Hematopoietic multipotent progenitor cell treated with erythropoietin and hydrocortisone succinate and interleukin-3 and kit ligand, for 15 days (in vitro differentiated cells): ENCODE measurements at regions not wholly inside any gene's neighbourhood (a gene's known extent, or its start where the extent isn't known, plus 50 kb on each side); places are given as distances from the start of the nearest gene placed in this dataset.

Source experiments
- DNase-seq: peaks from one replicate; pipeline ENCODE4 v3.0.0-alpha.2; 2015; ENCODE audit warnings: low spot score

DNA sequence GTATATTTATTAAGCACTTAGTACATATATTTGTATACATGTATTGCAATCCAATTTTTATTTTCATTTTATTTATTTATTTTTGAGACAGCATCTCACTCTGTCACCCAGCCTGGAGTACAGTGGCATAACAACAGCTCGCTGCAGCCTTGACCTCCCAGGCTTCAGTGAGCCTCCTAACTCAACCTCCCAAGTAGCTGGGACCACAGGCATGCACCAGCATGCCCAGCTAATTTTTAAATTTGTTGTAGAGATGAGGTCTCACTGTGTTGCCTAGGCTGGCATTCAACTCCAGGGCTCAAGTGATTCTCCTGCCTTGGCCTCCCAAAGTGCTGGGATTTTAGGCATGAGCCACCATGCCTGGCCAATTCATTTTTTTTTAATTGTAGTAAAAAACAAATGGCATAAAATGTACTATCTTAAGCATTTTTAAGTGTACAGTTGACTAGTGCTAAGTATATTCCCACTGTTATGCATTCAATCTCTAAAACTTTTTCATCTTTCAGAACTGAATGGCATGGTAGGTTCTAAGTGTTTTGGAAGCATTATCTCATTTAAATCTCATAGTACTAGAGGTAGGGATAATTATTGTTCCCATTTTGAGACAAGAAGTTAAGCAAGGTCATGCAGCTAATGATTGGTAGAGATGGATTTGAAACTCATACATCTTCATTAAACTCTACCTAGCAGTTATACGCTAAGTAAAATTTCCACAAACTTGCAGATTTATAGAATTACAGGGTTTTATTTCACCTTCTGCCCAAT, 264.0 kb upstream of the NFE2L3 start:
- no peak for DNase-seq

DNA sequence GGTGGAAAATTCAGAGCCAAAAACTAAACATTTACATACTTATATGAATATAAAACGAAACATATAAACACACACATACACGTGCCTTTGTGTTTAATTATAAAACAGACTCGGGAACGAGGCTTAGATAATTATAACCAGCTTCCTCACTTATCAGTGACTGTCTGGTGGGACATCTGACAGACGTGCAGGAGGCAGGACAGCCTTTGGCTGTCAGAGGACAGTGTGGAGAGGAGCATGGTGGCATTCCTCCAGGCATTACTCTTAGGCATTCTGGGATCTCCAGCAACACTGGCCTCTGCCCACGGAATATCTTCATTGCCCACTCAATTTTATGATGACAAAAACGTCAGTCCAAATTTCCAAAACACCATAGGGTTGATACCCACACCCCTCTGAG, 262.2 kb upstream of the NFE2L3 start:
- DNase-seq, result no peak

DNA sequence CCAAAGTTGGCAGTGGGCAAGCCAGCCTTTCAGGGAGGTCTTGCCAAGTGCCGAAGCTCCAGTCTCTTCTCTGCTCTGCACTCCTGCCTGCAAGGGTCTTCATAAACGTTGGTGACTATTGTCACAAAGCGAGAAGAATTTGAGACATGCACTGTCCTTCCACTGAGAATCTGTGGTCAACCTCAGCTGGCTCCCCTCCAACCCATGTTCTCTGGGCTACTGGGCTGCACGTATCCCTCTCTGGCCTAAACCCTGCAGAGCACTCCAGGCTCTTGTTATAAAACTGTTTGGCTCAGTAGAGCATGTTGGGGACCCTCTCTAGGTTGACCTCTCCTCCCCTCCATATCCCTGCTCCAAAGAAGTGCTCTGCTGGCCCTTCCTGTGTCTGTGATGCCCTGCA, 260.4 kb upstream of the NFE2L3 start:
- no peak for DNase-seq

DNA sequence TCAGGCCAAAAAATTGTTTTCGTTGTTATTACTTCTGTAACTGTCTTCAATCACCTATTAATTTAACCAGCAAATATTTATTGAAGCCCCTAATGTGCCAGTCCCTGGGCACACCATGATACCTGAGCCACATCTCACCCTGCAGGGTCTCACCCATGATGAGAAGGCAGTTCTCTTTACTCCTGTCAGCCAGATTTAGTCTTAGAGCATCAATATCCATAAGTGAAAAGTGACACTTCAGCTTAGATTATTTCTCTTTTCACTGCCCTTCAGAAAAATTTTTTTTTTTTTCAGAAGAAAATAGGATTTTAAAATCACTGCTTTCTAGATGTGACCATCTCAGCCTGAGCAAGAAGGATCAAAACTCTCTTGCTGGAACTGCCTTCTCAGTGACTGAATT, 258.6 kb upstream of the NFE2L3 start:
- DNase-seq, result no peak

DNA sequence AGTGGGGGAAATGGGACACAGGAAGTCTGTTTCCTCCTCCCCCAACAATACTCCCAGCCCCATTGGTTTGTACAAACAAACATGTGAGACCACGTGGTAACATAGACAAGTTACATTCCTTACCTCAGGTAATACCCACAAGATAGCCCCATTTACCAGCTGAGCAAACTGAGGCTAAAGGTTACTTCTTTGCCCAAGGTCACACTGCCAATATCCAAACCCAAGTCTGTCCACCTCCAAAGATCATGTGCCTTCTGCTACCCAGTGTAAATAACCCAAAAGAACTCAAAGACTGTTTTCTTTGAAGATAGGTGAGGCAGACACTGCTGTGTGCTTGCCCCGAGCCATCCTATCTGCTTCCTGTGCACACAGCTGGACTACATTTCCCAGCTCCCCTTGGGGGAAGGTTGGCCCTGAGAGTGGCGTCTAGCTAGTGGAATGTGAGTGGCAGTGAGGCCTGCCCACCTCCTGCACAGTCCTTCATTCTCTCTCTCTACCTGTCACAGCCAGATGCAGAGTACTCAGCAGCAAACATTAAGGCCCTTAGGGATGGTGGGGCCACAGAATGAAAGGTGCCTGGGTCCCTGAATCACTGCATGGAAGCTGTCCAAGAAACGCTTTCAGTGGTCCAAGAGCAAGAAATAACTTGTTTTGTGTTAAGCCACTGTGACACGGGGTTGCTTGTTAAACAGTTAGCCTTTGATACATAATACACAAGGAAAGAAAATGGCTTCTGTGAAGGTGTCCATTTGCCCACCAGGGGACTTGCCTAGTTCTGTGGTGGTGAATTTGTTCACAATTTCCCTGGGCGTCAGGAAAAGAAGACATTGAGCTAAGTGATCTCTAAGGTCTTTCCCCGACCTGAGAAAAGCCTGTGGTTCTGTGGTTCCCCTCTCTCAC, 257.7 kb upstream of the NFE2L3 start:
- DNase-seq, result peak; percentile 11

DNA sequence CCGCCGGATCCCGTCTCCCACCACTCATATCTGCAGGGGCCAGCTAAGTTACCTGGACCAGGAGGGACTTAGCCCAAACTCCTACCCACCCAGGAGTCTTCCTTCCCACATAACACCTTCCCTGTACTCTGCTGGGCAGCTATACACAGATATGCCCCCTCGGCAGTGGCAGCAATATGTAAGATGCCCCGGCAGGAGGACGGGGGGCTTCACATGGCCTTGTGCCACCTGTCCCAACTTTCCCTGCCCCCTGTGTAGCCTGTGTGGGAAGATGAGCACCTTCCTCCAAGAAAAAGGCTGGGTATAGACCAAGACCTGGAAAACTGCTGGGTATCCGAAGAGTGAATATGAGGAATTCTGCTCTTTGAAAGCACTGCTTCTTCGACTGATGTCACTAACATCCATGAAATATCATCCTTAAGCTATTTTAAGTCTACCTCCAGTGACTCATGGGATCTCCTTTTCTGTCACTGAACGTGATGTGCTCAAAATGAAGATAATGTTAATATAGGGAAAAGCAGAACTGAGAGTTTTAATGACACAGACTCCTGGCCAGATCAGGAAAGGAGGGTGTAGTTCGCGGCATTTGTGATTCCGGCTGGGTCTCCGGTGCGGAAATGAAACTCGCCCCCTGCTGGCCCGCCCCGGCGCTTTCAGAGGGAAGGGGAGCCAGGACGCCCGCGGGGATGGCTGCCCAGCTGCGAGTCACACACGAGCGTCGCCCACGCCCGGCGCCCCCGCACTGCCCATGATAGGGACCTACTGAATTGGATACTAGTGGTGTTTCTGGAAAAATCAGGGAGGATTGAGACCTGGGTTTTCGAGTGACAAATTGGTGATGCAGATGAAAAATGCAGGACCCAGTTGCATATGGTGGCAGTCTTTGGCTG, 256.9 kb upstream of the NFE2L3 start:
- peak; percentile 51 for DNase-seq

DNA sequence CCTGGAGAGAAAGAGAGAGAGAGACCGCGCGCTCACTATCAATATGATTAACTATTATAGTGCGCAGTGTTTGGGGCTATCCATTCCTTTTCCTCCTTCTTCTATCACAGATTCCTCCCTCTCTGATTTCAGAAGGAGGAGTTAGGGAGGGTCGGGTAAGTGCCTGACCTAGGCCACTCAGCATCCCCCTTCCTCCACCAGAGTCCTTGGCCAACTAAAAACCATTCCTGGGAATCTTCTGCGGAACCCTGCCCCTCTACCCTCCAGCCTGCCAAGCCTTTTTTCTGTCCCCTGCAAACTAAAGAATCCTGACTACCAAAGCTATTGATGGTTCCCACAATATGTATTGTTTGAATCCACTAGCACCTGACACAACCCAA, 256.2 kb upstream of the NFE2L3 start:
- DNase-seq, result no peak

DNA sequence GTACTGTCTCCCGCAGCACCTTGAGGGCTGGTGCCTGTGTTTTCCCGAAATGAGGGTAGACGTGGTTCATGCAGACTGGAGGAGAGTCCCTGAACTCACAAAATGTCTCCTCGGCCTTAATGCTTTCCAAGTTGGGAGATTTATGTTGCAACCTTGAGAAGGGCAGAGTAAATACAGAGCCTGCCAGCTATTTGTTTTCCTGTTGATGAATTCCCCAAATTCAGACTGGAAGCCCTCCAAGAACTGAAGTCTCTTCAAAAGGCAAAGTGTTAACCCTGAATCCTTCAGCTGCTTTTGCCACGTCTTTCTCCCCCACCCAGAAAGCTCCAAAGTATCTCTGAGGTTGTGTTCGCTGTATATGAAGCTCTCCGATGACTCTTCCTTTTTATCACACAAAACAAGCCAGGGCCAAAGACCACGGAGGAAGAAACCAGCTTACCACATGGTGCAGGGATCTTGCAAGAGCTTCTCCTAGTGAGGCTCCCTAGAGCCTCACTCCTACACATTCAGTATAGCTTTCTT, 254.7 kb upstream of the NFE2L3 start:
- no peak for DNase-seq

DNA sequence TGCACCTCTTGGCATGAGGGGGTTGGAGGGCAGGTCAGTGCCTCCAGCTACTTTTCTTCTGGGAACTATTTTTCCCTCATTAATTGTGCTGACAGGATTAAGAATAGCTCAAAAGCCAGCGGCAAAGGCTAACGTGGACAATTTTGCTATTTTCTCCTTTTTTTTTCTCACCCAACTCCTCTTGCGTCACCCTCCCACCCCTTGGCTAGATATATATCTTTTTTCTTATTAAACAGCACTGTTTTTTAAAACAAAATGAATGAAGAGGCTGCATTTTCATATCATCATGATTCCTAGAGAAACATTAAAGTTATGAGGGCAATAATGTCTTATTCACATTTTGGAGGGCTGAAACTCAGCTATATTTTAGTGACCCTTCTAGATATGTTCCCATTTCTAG, 251.8 kb upstream of the NFE2L3 start:
- no peak for DNase-seq

DNA sequence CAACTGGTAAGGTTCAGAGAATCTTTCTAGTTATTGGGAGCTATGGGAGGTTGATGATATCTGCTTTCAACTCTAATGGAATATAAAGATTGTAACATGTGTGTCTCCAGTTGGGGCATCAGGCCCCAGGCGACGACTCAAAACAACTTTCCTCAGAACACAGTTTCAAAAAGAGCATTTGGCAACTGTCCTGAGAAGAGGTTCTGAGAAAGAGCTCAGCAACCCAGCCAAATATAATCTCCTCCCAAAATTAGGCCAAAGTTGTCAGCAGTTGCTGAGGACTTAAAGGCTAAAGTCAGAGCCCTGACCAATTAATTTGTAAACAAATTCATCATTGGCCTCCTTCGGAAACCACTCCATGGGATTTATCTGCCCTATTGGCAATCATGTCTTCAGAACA, 251.1 kb upstream of the NFE2L3 start:
- DNase-seq, result no peak

DNA sequence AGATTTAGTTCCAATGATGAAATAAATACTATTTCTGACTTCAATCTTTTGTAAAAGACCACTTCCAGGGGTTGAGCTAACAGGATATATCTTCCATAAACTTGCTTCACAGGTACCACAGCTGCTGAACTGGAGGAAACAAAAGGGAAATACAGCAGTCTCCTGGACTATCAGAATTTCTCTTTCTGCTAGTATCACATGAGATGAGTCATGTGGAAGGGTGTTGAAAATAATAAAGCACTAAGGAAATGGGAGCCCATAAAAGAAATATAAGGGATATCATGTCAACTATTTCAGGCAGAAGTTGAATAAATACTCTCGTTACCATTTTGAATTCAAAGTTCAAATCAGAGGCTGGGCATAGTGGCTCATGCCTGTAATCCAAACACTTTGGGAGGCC, 250.3 kb upstream of the NFE2L3 start:
- DNase-seq, result no peak

DNA sequence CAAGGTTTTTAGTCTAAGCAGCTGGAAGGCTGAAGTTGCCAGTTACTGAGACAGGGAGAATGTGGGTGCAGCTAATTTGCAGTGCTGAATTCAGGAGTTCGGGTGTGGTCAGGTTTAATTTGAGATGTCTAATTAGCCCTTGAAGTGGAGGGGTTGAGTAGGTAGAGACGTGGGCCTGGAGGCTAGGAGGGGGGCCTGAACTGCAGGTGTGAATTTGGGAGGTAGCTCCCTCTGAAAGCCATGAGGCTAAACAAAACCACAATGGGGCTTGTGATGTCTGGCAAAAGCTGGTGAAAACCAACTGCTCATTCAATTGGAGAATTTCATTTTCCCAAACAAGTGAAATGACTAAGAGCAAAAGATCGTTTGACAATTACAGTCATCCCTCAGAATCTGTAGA, 246.0 kb upstream of the NFE2L3 start:
- no peak for DNase-seq

DNA sequence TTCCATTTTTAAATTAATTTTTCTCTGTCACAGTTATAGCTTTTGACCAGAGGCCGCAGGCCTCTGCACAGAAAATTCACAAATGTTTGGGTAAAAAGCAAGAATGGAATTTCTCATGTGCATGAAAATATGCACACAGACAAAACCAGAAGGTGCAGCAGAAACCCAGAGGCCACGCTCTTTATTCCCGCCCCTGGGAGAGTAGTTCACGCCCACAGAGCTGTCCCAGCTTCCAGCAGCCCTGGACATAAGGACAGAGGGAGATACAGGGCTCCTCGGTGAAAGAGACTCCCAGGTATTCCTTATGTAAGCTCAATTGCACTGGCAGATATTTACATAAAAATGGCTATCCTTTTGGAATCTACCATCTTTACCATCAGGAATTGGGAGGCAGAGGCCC, 245.2 kb upstream of the NFE2L3 start:
- no peak for DNase-seq

DNA sequence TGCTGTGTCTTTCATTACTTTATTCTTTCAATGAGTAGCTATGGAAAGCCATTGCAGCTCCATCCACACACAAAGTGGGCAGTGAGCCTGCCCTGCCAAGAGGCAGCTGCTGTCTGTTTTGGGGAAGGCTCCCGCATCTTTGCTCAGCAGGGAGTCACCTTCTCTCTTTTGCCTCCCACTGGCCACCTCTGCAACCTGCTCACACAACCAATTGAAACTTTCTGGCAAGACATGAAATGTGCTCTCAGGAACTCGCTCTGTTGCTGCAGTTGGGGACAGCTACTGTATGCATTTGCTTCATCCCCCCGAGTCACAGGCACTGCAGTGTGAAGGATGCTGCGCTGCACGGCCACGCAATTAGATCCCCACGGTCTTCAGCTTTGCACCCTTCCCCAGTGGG, 244.8 kb upstream of the NFE2L3 start:
- DNase-seq, result no peak

DNA sequence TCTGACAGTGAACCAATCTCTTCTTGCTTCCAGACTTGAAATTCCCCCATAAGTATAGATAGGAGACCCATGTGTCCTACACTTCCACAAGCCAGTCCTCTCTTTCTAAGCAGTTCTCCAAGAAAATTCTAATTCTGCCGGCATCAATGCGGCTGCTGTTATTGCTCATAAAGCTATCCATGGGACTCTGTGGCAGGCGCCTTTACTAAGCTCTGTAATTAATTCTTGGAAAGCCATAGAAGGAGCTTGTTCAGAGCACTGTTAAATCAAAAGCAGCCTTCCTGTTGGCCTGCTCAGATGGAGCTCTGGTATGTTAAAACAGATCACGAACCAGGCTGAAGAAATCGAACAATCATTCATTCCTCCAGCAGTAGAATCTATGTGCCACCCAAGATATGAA, 244.3 kb upstream of the NFE2L3 start:
- no peak for DNase-seq

DNA sequence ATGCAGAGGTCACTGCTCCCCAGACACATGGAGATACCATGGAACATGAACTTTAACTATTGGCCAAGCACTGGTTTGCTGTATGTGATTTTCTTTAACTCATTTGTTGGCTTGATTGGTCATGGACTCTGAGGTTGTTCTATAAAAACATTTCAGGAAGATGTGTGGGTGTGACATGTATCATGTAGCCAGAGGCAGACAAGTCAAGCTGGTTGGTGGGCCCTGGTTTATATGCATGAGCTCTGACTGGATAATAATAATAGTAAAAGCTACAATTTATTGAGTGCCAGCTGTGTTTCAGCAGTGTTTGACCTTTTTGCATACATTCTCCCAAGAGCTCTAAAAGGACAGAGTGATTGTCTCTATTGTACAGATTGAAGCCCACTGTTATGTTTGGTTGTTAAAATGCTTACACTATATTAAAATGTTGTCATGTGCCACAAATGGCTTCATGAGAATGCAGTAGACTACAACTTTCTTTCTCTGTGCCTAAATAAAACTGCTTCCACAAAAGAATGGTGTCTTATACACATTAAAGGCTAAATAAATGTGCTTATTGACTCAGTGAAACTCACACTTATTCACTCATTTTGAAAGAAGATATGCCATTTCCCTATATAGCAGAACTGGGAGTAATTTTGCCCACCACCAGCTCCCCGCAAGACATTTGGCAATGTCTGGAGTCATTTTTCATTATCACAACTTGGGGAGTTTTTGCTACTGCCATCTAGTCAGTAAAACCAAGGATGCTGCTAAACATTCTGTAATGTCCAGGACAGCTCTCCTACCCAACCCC, 243.6 kb upstream of the NFE2L3 start:
- no peak for DNase-seq

DNA sequence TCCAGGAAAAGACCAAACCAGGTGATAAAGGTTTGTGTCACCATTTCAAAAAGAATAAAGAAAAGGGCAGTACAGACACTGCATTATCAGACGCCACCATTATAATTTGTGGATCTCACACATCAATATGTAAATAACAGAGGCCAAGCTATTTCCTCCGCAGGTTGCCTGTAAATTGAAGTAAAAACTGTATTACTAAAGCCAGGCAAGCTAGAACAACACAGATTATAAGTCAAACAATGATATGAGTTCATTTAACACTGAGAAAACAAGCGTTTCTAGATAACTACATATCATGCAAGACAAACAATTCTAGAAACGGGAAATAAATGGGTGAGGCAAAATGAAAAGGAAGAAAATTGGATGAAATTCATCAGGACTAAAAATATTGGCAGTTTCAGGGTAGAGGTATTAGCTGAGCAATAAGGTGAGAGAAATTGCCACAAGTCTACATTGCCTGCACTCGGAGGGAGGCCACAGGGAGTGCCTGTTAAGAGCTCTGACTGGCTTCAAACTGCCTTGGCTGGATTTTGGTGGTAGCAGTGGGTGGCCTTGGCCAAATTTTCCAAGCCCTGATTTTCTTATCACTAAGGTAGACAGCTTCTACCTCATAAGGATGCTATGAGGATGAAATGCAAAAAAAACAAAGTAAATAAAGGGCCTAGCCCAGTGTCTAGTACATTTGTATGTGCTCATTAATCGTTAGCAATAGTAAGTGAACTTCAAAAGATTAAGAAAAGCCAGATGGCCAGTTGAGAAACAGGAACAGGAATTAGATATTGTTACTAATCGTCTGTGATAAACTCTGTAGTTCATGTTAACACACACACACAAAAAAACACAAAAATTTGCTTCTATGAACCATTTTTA, 240.0 kb upstream of the NFE2L3 start:
- DNase-seq, result no peak

DNA sequence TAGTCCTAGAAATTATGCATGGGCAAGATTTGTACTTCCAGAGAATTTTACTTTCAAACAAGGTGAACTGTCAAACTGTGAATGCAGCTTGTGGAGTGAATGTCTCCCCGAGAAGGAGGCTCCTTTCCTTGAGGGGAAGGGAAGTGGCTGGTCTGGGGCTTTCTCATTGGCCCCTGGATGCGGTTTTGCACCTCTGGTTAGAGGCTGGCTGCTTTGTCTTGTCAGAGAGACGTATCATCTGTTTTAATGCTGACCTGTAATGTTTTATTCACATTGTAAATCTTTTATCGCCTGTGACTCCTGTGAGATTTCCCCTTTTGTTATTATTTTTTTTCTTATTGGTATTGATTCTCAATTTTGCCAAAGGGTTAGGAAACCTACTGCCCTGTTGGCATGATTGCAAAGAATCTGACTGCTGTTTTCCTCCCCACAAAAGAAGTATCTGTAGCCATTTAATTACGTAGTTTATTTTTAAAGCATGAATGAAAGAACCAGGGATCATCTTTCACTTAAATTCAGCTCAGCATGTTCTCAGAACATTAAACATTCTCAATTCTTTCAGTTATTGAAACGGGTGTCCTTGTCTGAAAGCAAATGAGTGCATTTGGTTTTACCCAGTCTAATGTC, 238.3 kb upstream of the NFE2L3 start:
- no peak for DNase-seq

DNA sequence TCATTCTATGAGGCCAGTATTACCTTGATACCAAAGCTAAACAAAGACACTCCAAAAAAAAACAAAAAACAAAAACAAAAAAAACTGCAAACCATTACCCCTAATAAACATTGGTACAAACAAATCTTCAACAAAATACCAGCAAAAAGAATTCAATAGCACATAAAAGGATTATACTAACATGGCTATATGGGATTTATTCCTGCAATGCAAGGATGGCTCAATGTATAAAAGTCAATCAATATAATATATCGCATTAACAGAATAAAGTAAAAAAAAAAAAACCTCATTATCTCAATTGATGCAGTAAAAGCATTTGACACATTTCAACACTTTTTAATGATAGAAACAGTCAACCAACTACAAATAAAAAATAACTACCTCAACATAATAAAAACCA, 233.3 kb upstream of the NFE2L3 start:
- DNase-seq, result no peak

DNA sequence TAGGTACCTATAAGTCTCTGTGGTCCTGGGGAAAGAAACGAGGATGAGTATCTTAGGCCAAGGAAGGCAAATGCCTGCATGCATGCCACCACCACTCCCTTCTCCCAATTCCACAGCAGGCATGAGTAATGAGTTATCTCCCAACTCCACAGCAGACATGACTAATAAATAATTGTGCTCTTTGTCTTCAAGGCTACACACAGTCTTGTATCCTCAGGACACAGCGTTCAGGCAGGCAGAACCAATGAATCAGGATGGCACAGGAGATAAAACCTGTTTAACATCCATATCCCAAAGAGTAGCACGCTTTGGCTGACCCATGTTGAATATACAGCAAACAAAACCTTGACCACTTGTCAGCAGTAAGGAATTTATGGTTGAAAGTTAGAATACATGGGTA, 229.7 kb upstream of the NFE2L3 start:
- DNase-seq, result no peak
